ENCODE measurements at regions not wholly inside any gene's neighbourhood (a gene's known extent, or its start where the extent isn't known, plus 50 kb on each side); places are given as distances from the start of the nearest gene placed in this dataset.

DNA sequence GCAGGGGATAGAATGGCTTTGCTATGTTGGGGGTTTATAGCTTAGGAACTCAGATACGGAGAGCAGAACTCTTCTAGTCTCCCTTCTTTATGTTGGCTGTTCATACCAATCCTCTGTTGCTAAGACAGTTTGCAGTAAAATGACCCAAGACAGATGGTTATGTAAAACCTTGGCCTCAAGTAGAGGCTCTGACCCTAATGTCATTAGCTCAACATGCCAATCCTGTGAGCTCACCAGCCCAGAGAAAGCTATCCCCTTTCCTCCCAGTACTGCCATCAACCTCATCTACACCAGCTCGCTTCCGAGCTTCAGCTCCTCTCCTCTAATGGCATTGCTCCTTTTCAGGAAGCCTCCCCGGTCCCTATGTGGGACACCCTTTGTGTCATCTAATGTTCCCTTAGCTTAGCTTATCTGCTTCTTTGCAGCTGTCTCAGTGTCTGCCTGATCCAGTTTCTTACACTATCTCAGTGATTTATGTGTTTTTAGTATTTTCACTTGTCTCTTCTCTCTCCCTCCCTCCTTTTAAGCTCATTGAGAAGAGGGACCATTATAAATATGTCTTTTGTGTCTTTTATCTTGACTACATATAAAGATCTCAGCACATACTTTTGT is 281.3 kb upstream of the CLINT1 start:
- CTCF ChIA-PET = interaction anchor here (1.5 to 2.5 kb wide), 2 partner anchors 16 to 65 kb away, joined by 4 to 9 read pairs; no protein-coding TSS in a partner anchor
- no peak for DNase-seq (ENCODE audit: extremely low spot score)
- TF ChIP-seq, protein P1, sequence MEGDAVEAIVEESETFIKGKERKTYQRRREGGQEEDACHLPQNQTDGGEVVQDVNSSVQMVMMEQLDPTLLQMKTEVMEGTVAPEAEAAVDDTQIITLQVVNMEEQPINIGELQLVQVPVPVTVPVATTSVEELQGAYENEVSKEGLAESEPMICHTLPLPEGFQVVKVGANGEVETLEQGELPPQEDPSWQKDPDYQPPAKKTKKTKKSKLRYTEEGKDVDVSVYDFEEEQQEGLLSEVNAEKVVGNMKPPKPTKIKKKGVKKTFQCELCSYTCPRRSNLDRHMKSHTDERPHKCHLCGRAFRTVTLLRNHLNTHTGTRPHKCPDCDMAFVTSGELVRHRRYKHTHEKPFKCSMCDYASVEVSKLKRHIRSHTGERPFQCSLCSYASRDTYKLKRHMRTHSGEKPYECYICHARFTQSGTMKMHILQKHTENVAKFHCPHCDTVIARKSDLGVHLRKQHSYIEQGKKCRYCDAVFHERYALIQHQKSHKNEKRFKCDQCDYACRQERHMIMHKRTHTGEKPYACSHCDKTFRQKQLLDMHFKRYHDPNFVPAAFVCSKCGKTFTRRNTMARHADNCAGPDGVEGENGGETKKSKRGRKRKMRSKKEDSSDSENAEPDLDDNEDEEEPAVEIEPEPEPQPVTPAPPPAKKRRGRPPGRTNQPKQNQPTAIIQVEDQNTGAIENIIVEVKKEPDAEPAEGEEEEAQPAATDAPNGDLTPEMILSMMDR (IDR thresholded peaks at IDR 0.05; ENCODE audit: control extremely low read depth, extremely low read depth, low read depth, missing control alignments) = no peak
- POLR2A ChIA-PET = no interaction called here

DNA sequence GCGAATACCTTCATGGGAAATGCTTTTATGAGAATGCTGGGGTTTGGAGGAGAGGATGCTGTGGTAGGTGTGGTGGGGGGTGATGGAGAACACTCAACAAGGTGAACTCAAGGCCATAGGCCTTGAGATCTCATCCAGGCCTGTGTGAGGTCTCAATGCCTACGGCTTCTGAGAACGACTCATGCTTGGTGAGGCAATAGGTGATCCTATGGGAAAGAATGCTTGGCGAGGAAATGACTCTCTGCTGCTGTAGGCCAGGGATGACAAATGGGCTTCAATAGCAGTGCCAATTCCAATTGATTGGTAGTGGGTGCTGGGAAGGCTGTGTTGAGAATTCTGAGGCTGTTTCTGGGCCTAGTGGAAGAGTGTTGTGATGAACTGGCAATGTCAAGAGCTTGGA is 280.2 kb upstream of the CLINT1 start:
- no peak for DNase-seq (ENCODE audit: extremely low spot score)
- ChIA-PET POLR2A (no interaction called here), CTCF (interaction anchor here (2.5 kb wide), 1 partner anchor 64 kb away, joined by 9 read pairs; no protein-coding TSS in a partner anchor)
- TF ChIP-seq, protein P1 (IDR thresholded peaks at IDR 0.05; ENCODE audit: control extremely low read depth, extremely low read depth, low read depth, missing control alignments) = no peak

DNA sequence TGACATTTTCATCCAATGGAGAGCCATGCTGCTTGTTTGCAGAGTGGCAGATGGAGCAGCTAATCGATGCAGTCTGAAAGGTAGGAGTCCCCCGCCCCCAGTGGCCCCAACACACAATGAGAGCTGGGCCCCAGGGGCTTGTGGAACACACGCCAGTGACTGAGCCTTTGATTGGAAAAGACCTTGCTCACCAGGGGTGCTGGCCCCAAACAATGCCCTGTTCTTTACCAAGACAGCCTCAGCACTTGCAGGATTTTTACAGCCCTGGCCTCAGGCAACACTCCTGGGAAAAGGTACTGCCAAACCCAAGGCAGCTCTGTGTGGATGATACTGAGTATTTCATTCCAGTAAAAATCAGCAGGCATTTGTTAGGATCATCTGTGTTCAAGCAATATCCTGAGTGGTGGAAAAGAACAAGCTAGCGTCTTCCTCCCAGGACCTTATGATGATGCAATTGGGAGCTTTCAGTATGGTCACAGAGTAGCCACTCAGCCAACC is 276.8 kb upstream of the CLINT1 start:
- CTCF ChIA-PET = interaction anchor here (1.0 to 1.6 kb wide), 4 partner anchors 13 to 997 kb away, joined by 3 to 4 read pairs (median 3); no protein-coding TSS in a partner anchor

DNA sequence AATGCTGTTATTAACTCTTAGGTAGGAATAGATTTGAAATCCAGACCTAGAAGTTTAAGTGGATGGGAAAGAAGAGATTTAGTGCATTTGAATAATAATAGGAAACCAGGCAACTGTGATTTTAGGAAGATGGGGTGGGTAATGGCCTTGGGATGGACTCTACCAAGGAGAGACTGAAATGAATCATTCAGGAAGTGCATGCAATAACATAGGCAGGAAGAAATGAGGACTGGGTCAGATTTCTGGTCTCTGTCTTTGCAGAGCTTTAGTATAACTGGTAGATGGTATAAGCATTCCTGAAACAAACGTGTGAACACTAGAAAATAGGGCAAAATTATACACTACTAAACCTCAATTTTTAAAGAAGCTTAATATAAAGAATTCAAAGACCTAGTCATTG is 274.4 kb upstream of the CLINT1 start:
- CTCF ChIA-PET = interaction anchor here (1.1 kb wide), 1 partner anchor 9 kb away, joined by 3 read pairs; no protein-coding TSS in a partner anchor
- POLR2A ChIA-PET = interaction anchor here (0.6 kb wide), 1 partner anchor 71 kb away, joined by 3 read pairs; no protein-coding TSS in a partner anchor
- TF ChIP-seq, protein P1 (IDR thresholded peaks at IDR 0.05; ENCODE audit: control extremely low read depth, extremely low read depth, low read depth, missing control alignments) = no peak
- no peak for DNase-seq (ENCODE audit: extremely low spot score)

More for the DNA sequence above, 276.8 kb upstream of the CLINT1 start:
- DNase-seq (ENCODE audit: extremely low spot score) = no peak
- TF ChIP-seq, protein P1 (IDR thresholded peaks at IDR 0.05; ENCODE audit: control extremely low read depth, extremely low read depth, low read depth, missing control alignments) = no peak
- POLR2A ChIA-PET = no interaction called here

DNA sequence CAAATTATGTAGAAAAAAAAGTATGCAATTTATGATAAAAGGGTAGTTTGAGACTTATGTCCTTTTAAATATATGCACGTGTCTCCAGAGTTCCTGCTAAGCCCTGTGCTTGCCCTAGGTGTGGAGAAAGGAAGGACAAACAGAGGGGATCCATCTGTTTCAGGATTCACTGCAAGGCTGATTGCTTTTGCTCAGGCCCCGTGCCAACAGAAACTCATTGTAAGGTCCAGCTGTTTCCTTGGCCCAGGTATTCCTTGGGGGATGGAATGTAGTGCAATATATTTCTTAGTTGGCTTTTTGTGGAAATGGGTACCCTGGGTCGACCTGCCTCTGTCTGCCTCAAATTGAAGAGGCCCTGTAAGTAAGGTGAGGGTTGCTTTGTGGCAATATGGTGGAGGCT is 268.6 kb upstream of the CLINT1 start:
- ChIA-PET CTCF (interaction anchor here (0.9 kb wide), 1 partner anchor 52 kb away, joined by 3 read pairs; no protein-coding TSS in a partner anchor), POLR2A (no interaction called here)
- no peak for DNase-seq (ENCODE audit: extremely low spot score)
- TF ChIP-seq, protein P1 (IDR thresholded peaks at IDR 0.05; ENCODE audit: control extremely low read depth, extremely low read depth, low read depth, missing control alignments) = no peak

DNA sequence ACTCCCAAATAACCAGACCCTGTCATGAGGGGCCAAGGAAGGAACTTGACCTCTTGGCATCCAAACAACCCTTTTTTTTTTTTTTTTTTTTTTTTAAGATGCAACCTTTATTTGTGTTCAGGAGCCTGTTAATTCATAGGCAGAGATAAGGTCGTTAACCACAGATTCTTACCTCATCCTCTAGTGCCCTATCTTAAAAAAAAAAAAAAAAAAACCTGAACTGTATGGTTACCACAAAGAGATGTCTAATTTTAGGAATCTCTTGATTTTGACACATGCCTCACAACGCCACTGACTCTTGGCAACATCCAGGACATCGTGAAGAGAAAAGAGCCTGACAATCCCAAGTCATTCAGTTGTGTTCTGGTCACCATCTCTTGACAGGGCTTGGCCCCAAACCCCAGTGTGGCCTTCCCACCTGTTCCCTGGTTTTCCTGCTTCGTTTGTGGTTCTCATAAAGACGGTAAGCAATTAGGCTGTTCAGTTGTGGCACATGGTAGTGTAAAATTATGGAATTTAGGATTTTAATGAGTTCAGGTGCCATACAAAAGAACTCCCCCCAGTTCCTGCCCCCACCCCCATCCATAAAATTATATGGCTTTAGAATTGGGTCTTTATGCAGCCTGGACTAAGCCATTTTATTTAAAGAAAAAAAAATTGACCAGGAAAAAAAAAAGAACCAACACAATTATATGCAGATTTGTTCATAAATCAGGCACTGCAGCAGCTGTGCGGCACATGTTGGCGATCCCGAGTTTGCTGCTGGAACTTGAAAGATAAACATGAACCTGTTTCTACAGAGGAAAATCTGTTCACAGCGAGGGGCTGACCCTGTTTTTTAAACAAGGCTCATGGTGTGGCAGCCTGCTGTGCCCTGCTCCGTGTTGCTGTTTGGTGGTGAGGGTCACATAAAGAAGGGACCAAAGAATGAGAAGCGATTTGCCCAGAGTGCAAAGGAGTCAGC is 267.8 kb upstream of the CLINT1 start:
- ChIA-PET CTCF (interaction anchor here (0.9 kb wide), 1 partner anchor 51 kb away, joined by 3 read pairs; no protein-coding TSS in a partner anchor), POLR2A (no interaction called here)
- TF ChIP-seq, protein P1 (IDR thresholded peaks at IDR 0.05; ENCODE audit: control extremely low read depth, extremely low read depth, low read depth, missing control alignments) = no peak
- DNase-seq (ENCODE audit: extremely low spot score) = no peak
